ENCODE measurements at regions not wholly inside any gene's neighbourhood (a gene's known extent, or its start where the extent isn't known, plus 50 kb on each side); places are given as distances from the start of the nearest gene placed in this dataset.
"Not testable (repeated sequence)": the region's sequence is repeated elsewhere in the genome, so short reads cannot be mapped to it uniquely, and the experiment has no call there.

DNA sequence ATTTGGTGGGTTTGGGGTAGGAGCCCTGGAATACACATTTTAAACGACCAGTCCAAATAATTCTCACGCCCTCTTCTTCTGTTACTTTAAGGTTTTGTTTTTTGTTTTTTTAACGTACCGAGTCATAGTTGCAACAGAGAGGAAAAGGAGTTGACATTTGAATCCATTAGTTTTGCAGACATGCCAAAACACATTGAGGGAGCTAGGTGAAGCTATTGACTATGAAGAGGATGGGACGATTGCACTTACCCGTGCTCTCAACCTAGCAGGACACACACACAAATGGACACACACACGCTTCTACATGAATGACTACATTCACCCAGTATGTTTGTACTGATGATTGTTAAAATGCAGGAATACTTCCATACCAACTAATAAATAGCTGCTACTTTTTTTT is 54.3 kb upstream of the CIT start:
- intact Hi-C loops (cut with micrococcal nuclease), result no loop called here

DNA sequence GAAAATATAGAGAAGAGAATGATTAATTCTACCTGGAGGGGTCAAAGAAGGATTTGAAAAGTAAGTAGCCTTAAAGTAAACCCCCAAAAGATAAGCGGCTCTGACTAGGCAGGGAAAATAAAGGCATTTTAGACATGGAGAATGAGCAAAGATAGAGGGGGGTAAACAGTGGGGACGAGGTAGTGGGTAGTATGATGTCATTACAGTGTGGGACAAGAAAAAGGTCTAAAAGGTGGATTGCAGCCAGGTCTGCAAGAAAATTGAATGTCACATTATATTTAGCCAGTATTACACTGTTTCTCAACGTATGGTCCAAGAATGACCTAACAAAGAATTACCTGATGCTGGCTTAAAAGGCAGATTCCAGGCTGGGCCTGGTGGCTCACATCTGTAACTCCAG is 55.8 kb upstream of the CIT start:
- intact Hi-C loops (cut with micrococcal nuclease), result no loop called here

DNA sequence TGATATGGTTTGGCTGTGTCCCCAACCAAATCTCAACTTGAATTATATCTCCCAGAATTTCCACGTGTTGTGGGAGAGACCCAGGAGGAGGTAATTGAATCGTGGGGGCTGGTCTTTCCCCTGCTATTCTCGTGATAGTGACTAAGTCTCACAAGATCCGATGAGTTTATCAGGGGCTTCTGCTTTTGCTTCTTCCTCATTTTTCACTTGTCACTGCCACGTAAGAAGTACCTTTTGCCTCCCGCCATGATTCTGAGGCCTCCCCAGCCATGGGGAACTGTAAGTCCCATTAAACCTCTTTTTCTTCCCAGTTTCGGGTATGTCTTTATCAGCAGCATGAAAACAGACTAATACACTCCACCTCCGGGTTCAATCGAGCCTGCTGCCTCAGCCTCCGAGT is 54.3 kb upstream of the BICDL1 start:
- intact Hi-C loops (cut with micrococcal nuclease), result not testable (repeated sequence)

DNA sequence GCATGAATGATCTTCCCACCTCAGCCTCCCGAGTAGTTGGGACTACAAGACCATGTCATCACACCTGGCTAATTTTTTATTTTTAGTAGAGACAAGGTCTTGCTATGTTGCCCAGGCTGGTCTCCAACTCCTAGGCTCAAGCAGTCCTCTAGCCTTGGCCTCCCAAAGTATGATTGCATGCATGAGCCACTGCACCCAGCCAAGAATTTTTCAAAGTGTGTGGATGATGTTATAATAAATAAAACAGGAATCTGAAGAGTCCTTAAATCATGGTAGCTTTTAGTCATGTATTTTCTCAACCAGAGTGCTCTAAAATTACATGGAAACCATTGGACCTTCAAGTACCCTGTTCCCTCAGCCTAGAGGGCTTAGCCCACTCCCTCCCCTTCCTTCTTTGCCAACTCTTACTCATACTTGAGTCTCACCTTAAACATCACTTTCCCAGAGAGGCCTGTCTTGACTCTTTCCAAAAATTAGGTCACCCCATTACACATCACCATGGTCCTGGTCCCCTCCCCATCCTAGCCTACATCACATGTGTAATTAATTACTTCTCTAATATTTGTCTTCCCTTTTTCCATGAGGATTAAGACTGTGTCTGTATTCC is 52.2 kb upstream of the BICDL1 start:
- intact Hi-C loops (cut with micrococcal nuclease), result no loop called here

DNA sequence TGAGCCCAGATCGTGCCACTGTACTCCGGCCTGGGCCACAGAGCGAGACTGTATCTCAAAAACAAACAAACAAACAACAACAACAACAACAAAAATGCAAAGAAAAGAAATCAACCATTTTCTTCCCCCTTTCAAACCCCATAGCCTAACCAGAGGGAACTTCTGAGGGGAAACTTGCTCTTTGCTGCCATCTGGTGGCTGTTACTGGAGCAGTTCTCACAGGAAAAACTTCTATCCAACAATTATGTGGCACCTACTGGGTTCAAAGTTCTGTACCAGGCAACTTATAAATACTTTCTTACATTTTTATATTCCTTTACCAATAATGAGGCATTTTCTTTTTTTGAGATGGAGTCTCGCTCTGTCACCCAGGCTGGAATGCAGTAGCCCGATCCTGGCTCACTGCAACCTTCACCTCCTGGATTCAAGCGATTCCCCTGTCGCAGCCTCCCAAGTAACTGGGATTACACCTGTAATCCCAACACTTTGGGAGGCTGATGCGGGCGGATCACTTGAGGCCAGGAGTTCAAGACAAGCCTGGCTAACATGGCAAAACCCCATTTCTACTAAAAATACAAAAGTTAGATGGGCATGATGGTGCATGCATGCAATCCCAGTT is 50.9 kb upstream of the BICDL1 start:
- intact Hi-C loops (cut with micrococcal nuclease), result loop anchor here (1.0 to 2.0 kb wide), 4 partner anchors 36 to 279 kb away; no protein-coding TSS in a partner anchor
